Activated CD8-positive, alpha-beta T cell treated with anti-CD3 and anti-CD28 coated beads for 36 hours (primary cell): ENCODE measurements at regions not wholly inside any gene's neighbourhood (a gene's known extent, or its start where the extent isn't known, plus 50 kb on each side); places are given as distances from the start of the nearest gene placed in this dataset.

Source experiments
- ATAC-seq: fragments of 200-7000 bp; cut with Tn5 transposase; one replicate; pipeline ENCODE4 v1.10.0; 2021; ENCODE audit warnings: mild to moderate bottlenecking, moderate library complexity
- CTCF ChIA-PET: fragments of 350-600 bp; sonication (Branson Sonifier 250); formaldehyde crosslinking; loops from one replicate; lab custom pipeline; 2021; ENCODE audit warnings: antibody characterized with exemption; lab: Charles Lee
- POLR2A ChIA-PET: fragments of 350-600 bp; sonication (Branson Sonifier 250); formaldehyde crosslinking; loops from one replicate; lab custom pipeline; 2021; ENCODE audit warnings: antibody characterized with exemption; lab: Charles Lee
- DNase-seq: peaks from one replicate; pipeline ENCODE4 v3.0.0-alpha.2; 2020
- H3K27ac Mint-ChIP-seq: one replicate; pipeline ENCODE4 v1.8.0; 2021; ENCODE audit warnings: mild to moderate bottlenecking, mixed read lengths
- H3K27me3 Mint-ChIP-seq: one replicate; pipeline ENCODE4 v1.8.0; 2021; ENCODE audit warnings: mixed read lengths
- H3K36me3 Mint-ChIP-seq: one replicate; pipeline ENCODE4 v1.8.0; 2021; ENCODE audit warnings: low read depth, mixed read lengths
- H3K4me1 Mint-ChIP-seq: one replicate; pipeline ENCODE4 v1.8.0; 2021; ENCODE audit warnings: low read depth, mixed read lengths
- H3K4me3 Mint-ChIP-seq: one replicate; pipeline ENCODE4 v1.8.0; 2021; ENCODE audit warnings: mild to moderate bottlenecking, moderate library complexity, mixed read lengths
- H3K9me3 Mint-ChIP-seq: one replicate; pipeline ENCODE4 v1.8.0; 2021; ENCODE audit warnings: mixed read lengths
- intact Hi-C: fragments of 100-400 bp; cut with micrococcal nuclease; formaldehyde crosslinking; loops from one replicate; pipeline ENCODE4 v1.10.0; 2022
- TF ChIP-seq, protein P1 (sequence below): fragments of 200-600 bp; IDR thresholded peaks from one replicate; pipeline ENCODE4 v1.8.0; 2022; ENCODE audit warnings: antibody characterized with exemption, mild to moderate bottlenecking

DNA sequence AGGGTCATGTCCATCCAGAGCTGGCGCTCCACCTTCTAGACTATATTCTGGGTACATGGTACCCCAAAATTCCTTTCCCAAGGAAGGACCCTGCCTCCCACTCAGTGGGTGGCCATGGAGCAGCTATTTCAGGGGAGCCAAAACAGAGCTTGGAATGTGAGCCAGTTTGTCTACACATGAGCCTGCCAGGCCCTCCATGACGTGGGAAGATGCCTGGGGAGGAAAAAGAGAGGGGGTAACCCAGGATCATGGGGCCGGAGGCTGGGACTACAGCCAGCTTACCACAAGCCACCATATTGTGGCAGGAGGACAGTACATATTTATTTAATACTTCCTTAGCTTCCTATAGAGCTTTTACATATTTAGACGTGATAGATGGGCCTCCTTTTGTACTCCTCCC is 414.7 kb upstream of the TNP1 start:
- intact Hi-C loops = no loop called here
- no peaks in the 10 kb centered on the region for H3K36me3 Mint-ChIP-seq
- no peak overlapping the region for H3K27ac Mint-ChIP-seq
- H3K9me3 Mint-ChIP-seq = no peaks in the 10 kb centered on the region
- H3K4me3 Mint-ChIP-seq = no peak overlapping the region
- CTCF ChIA-PET = no interaction called here
- DNase-seq (no peak), ATAC-seq (no peak)
- H3K27me3 Mint-ChIP-seq = peaks cover 5% of the 10 kb centered on the region
- POLR2A ChIA-PET = no interaction called here
- TF ChIP-seq, protein P1, sequence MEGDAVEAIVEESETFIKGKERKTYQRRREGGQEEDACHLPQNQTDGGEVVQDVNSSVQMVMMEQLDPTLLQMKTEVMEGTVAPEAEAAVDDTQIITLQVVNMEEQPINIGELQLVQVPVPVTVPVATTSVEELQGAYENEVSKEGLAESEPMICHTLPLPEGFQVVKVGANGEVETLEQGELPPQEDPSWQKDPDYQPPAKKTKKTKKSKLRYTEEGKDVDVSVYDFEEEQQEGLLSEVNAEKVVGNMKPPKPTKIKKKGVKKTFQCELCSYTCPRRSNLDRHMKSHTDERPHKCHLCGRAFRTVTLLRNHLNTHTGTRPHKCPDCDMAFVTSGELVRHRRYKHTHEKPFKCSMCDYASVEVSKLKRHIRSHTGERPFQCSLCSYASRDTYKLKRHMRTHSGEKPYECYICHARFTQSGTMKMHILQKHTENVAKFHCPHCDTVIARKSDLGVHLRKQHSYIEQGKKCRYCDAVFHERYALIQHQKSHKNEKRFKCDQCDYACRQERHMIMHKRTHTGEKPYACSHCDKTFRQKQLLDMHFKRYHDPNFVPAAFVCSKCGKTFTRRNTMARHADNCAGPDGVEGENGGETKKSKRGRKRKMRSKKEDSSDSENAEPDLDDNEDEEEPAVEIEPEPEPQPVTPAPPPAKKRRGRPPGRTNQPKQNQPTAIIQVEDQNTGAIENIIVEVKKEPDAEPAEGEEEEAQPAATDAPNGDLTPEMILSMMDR = no peak
- no peaks in the 10 kb centered on the region for H3K4me1 Mint-ChIP-seq

DNA sequence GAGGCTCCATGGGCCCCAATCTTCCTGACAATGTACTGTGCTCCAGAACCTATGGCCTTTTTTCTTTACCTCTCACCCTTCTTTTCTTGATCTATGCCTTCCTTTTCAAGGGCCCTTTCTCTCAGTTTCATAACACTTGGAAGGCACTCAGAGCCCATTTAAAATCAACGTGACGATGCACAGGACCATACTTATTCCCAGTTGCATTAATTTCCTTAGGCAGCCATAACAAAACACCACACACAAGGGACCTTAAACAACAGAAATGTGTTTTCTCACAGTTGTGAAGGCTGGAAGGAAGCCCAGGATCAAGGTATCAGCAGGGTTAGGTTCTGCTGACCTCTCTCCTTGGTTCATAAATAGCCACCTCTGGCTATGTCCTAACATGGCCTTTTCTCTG is 414.0 kb upstream of the TNP1 start:
- ChIA-PET POLR2A (no interaction called here), CTCF (no interaction called here)
- Mint-ChIP-seq H3K27me3 (peaks cover 9% of the 10 kb centered on the region), H3K4me3 (no peak overlapping the region), H3K4me1 (no peaks in the 10 kb centered on the region), H3K9me3 (no peaks in the 10 kb centered on the region), H3K36me3 (no peaks in the 10 kb centered on the region), H3K27ac (no peak overlapping the region)
- no peak for ATAC-seq
- intact Hi-C loops = no loop called here
- DNase-seq = no peak
- TF ChIP-seq, protein P1 = no peak

DNA sequence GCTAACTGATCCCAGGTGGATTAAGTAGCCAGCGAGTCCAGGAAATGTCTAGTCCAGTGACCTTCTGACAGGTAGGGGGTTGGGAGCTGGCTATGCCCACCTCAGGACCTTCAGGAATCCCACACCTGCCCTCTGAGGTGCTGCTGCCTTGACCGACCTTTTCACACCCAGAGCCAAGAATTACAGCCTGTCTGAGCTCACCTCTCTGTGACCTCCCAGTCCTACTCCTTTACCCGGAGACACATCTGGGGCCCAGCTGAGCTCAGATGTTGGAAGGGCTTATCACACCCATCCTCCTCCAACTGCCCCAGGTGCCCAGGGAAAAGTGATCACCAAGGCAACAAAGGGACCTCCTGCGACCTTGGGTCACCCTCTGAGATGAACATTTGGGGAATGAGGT is 413.3 kb upstream of the TNP1 start:
- no peaks in the 10 kb centered on the region for H3K4me1 Mint-ChIP-seq
- TF ChIP-seq, protein P1 = no peak
- no peaks in the 10 kb centered on the region for H3K9me3 Mint-ChIP-seq
- H3K27me3 Mint-ChIP-seq = peaks cover 11% of the 10 kb centered on the region
- ChIA-PET POLR2A (no interaction called here), CTCF (no interaction called here)
- H3K36me3 Mint-ChIP-seq = no peaks in the 10 kb centered on the region
- intact Hi-C loops = no loop called here
- no peak overlapping the region for H3K4me3 Mint-ChIP-seq
- DNase-seq = no peak
- ATAC-seq = no peak
- no peak overlapping the region for H3K27ac Mint-ChIP-seq

DNA sequence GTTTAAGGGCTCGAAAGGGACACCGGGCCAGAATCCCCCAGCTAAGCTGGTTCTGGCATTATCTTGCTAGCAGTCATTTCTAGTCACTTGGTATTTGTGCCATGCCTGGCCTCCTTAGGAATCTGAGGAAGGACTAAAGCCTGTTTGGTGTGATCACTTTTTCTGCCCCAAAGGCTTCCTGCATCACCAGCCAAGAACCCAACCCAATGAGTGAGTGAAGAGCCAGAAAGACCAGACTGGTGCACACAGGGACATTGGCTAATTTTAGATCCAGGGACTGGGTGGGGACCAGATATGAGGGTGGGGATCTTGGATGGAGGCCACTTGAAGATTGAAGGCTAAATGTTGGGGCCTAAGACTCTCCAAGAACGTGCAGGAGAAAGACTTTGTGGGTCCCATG is 411.9 kb upstream of the TNP1 start:
- TF ChIP-seq, protein P1 = no peak
- Mint-ChIP-seq H3K4me3 (no peak overlapping the region), H3K27me3 (peaks cover 15% of the 10 kb centered on the region), H3K27ac (no peak overlapping the region), H3K4me1 (no peaks in the 10 kb centered on the region), H3K36me3 (no peaks in the 10 kb centered on the region), H3K9me3 (peaks cover 2% of the 10 kb centered on the region)
- POLR2A ChIA-PET = no interaction called here
- intact Hi-C loops = no loop called here
- no peak for DNase-seq
- CTCF ChIA-PET = no interaction called here
- ATAC-seq = no peak

DNA sequence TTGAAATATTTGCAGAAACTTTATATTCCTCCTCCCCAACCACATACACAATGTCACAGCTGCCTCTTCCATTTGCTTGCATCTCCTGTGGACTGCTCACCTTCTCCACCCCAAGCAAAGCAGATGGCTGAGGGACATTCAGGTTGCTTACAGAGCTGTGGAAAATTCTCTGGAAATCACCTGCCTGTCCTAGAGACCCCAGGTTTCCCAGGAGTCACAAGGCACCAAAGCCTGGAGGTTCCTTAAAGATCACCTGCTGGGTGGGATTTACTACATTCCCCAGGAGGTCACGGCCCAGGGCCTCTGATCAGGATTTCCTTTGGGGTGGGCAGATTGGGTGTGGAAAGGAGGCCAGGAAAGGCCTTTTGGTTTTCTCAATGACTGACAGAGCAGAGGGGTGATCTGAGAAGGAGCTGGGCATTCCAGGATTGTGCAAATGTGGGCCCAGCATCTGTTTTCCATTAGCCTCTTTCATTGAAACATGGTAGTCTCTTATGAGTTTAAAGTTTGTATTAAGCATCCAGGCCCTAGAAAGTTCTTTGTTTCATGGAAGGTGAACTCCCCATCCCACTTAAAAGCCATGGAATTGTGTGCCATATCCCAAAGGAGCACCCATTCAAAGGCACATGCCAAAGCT is 410.7 kb upstream of the TNP1 start:
- H3K36me3 Mint-ChIP-seq = no peaks in the 10 kb centered on the region
- H3K4me3 Mint-ChIP-seq = no peak overlapping the region
- ChIA-PET POLR2A (no interaction called here), CTCF (no interaction called here)
- no peaks in the 10 kb centered on the region for H3K4me1 Mint-ChIP-seq
- DNase-seq (no peak), ATAC-seq (no peak)
- H3K27me3 Mint-ChIP-seq = peaks cover 15% of the 10 kb centered on the region
- H3K27ac Mint-ChIP-seq = no peak overlapping the region
- TF ChIP-seq, protein P1 = no peak
- intact Hi-C loops = no loop called here
- peaks cover 2% of the 10 kb centered on the region for H3K9me3 Mint-ChIP-seq
